ENCODE measurements at regions not wholly inside any gene's neighbourhood (a gene's known extent, or its start where the extent isn't known, plus 50 kb on each side); places are given as distances from the start of the nearest gene placed in this dataset.
"Not testable (repeated sequence)": the region's sequence is repeated elsewhere in the genome, so short reads cannot be mapped to it uniquely, and the experiment has no call there.

- TF ChIP-seq CTCF, POLR2A (IDR thresholded peaks at IDR 0.05): not testable (repeated sequence)
Measured at GRCh38 chr5:177671035-177671754, 71.3 kb downstream of the B4GALT7 start.
